Pancreas (tissue), 10 donors: ENCODE measurements at regions not wholly inside any gene's neighbourhood (a gene's known extent, or its start where the extent isn't known, plus 50 kb on each side); places are given as distances from the start of the nearest gene placed in this dataset.
"Not testable (repeated sequence)": the region's sequence is repeated elsewhere in the genome, so short reads cannot be mapped to it uniquely, and the experiment has no call there.

Experiments
- ATAC-seq, 4 donors: fragments of 200-7000 bp; cut with Tn5 transposase; one replicate each; pipeline versions ENCODE4 v1.8.0 to v1.9.1; 2020; ENCODE audit warnings: mild to moderate bottlenecking in 4 of 4, moderate library complexity in 4 of 4
- DNase-seq, 6 donors: peaks; one replicate each; pipeline ENCODE4 v3.0.0-alpha.2; 2020
- FAIRE-seq: peaks from 2 replicates; lab custom pipeline; 2012; peaks lifted over from hg19 to GRCh38; lab: Jason Lieb, UNC
- H3K27ac ChIP-seq, 4 donors: fragments of 200-600 bp; sonication (generic); 1 replicate in 3 of 4; 2 replicates in 1 of 4; pipeline versions ENCODE4 v1.5.0 to v1.8.0; 2020
- H3K27me3 ChIP-seq, 4 donors: fragments of 200-600 bp; one replicate each; pipeline ENCODE4 v1.8.0; 2021
- H3K36me3 ChIP-seq, 3 donors: fragments of 200-600 bp; sonication (generic) in 1 of 3; one replicate each; pipeline versions ENCODE4 v1.5.0 to v1.8.0; 2020 to 2021
- H3K4me1 ChIP-seq, 3 donors: fragments of 200-600 bp; one replicate each; pipeline ENCODE4 v1.8.0; 2021
- H3K4me3 ChIP-seq, 4 donors: fragments of 200-600 bp; sonication (generic) in 2 of 4; one replicate each; pipeline versions ENCODE4 v1.5.0 to v1.8.0; 2020 to 2021
- H3K9me3 ChIP-seq, 4 donors: fragments of 200-600 bp; one replicate each; pipeline ENCODE4 v1.8.0; 2021
- WGBS, 2 donors: extraction: QIAGEN DNeasy Blood & Tissue Kit; methylation state at CpG; one replicate each; pipeline ENCODE4 v1.1.7; 2013; 5-methylcytosine and 5-hydroxymethylcytosine counted together
- intact Hi-C, 3 donors: fragments of 100-400 bp; cut with DNase I; formaldehyde crosslinking; loops; one replicate each; pipeline versions ENCODE4 v1.11.1 to v1.14.2; 2022
- TF ChIP-seq, protein P1 (sequence below), 4 donors: fragments of 200-600 bp; sonication (generic) in 3 of 4; IDR thresholded peaks; one replicate each; pipeline versions ENCODE4 v1.5.0 to v1.8.0; 2021; ENCODE audit warnings: antibody characterized with exemption in 4 of 4
- donor health status: healthy with polysubstance abuse.
- donor health status: DM: no; HTN: no; CAD: no; lungs with moderate emphysema.
- donor health status: DM: no; HTN: no; CAD: no.
- donor health status: control.
- donor health status: control.
- donor health status: Bipolar disorder and iron deficiency.
- donor health status: DM: yes; HTN: yes; CAD: no.
- donor health status: DM: no; HTN: no; CAD: no.
- donor health status: DM: no; HTN: no; CAD: no.
- donor health status: DM: yes; HTN: yes; CAD: no.

DNA sequence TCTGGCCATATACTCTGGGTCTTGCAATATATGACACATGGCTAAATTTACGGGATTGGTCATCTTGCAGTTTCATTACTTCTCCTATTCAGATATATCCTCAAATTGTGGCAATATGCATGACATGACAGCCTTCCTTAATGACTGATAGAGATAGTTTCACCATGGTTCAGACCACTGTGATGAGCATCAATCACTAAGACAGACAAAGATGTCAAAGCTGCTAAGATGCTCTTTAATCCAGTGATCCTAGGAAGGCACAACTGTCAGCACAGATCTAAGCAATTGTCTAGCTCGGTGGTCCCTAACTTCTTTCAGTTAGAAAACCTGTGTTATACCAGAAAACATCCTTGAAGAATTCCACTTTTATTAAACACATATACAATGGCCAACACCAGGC lies 70.9 kb upstream of the ADGRL2 start:
- no peak for ATAC-seq
- no peak overlapping the region for H3K27ac ChIP-seq
- WGBS, 2 donors, result 69 to 81% methylated on average over 2 of the region's 2 CpGs

DNA sequence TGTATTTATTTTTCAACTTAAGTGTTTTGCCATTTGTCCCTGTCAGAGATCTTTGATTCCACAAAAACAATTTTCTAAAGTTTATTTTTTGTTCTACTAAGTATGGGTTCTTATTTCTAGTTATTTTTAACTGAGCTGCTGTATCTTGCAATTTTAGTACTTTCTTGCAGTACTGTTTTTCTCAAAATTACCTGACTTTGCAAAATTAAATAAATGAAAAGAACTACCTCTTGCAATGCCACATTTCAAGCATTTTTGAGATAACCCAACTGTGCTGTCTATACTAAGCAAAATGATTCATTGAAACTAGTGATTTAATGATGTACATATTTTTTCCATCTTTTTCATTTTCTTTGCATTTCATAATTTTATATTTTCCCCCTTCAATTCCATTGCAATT lies 71.5 kb upstream of the ADGRL2 start:
- FAIRE-seq (no peak), ATAC-seq (no peak), DNase-seq (no peak)
- TF ChIP-seq, protein P1, sequence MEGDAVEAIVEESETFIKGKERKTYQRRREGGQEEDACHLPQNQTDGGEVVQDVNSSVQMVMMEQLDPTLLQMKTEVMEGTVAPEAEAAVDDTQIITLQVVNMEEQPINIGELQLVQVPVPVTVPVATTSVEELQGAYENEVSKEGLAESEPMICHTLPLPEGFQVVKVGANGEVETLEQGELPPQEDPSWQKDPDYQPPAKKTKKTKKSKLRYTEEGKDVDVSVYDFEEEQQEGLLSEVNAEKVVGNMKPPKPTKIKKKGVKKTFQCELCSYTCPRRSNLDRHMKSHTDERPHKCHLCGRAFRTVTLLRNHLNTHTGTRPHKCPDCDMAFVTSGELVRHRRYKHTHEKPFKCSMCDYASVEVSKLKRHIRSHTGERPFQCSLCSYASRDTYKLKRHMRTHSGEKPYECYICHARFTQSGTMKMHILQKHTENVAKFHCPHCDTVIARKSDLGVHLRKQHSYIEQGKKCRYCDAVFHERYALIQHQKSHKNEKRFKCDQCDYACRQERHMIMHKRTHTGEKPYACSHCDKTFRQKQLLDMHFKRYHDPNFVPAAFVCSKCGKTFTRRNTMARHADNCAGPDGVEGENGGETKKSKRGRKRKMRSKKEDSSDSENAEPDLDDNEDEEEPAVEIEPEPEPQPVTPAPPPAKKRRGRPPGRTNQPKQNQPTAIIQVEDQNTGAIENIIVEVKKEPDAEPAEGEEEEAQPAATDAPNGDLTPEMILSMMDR (IDR thresholded peaks at IDR 0.05), result no peak
- H3K36me3 ChIP-seq, result no peaks in the 10 kb centered on the region
- intact Hi-C loops, result no loop called here
- H3K4me3 ChIP-seq, result no peak overlapping the region
- H3K27me3 ChIP-seq, result no peaks in the 10 kb centered on the region
- no peaks in the 10 kb centered on the region for H3K4me1 ChIP-seq
- no peaks in the 10 kb centered on the region for H3K9me3 ChIP-seq
- H3K27ac ChIP-seq, result no peak overlapping the region

More for the DNA sequence above, 70.9 kb upstream of the ADGRL2 start:
- no peaks in the 10 kb centered on the region for H3K4me1 ChIP-seq
- H3K27me3 ChIP-seq, result no peaks in the 10 kb centered on the region
- TF ChIP-seq, protein P1 (IDR thresholded peaks at IDR 0.05), result no peak
- no peaks in the 10 kb centered on the region for H3K9me3 ChIP-seq
- DNase-seq (no peak), FAIRE-seq (no peak)
- H3K4me3 ChIP-seq, result no peak overlapping the region
- intact Hi-C loops, result no loop called here
- no peaks in the 10 kb centered on the region for H3K36me3 ChIP-seq

DNA sequence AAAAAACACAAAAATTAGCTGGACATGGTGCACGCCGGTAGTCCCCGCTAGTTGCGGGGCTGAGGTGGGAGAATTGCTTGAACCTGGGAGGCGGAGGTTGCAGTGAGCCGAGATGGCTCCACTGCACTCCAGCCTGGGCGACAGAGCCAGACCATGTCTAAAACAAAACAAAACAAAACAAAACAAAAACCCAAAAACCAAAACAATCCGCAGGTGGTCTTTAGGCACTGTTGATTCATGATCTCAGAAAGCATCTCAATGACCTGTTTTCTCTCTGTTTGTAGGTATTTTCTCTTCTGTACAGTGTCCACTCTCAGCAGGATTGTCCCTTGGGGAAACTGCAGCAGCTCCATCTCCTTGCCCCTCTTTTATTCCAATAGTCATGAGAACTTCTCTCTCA lies 74.9 kb upstream of the ADGRL2 start:
- ATAC-seq, result no peak
- TF ChIP-seq, protein P1 (IDR thresholded peaks at IDR 0.05), result no peak
- Histone ChIP-seq H3K4me3 (no peak overlapping the region), H3K9me3 (no peaks in the 10 kb centered on the region), H3K36me3 (no peaks in the 10 kb centered on the region), H3K27me3 (no peaks in the 10 kb centered on the region), H3K27ac (no peak overlapping the region), H3K4me1 (no peaks in the 10 kb centered on the region)
- 93 to 96% methylated on average over 8 of the region's 8 CpGs for WGBS, 2 donors
- no peak for FAIRE-seq
- DNase-seq, result no peak
- intact Hi-C loops, result no loop called here

DNA sequence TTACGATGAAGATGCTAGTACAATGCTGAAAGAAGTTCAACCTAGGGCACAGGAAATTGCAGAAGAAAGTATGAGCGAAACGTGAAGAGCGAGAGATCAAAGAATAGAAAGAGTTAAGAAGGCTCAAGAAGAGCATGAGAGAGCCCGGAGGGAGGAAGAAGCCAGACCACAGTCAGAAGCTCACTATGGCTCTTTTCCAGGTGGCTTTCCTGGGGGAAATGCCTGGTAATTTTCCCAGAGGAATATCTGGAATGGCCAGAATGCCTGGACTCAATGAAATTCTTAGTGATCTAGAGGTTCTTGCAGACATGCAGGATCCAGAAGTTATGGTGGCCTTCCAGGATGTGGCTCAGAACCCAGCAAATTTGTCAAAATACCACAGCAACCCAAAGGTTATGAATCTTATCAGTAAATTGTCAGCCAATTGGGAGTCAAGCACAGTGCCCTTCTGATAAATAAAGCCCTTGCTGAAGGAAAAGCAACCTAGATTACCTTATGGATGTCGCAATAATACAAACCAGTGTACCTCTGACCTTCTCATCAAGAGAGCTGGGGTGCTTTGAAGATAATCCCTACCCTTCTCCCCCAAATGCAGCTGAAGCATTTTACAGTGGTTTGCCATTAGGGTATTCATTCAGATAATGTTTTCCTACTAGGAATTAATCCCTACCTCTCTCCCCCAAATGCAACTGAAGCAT lies 78.0 kb upstream of the ADGRL2 start:
- H3K9me3 ChIP-seq, ATAC-seq, intact Hi-C loops, H3K27ac ChIP-seq, H3K27me3 ChIP-seq, H3K36me3 ChIP-seq, DNase-seq, H3K4me3 ChIP-seq, FAIRE-seq, H3K4me1 ChIP-seq: not testable (repeated sequence)
- 82 to 90% methylated on average over 6 of the region's 6 CpGs for WGBS, 2 donors

DNA sequence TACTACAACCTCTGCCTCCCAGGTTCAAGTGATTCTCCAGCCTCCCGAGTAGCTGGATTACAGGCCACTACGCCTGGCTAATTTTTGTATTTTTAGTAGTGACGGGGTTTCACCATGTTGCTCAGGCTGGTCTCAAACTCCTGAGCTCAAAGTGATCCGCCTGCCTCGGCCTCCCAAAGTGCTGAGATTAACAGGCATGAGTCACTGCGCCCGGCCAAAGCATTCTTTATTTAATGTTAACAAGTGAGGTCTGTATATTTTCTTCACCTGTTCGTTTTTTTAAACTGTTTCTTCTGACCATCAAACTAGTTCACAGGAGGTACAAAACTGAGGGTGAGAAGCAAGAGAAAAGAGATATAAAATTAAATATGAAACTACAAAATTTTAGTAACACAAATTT lies 80.5 kb upstream of the ADGRL2 start:
- H3K27me3 ChIP-seq, DNase-seq, H3K4me3 ChIP-seq, intact Hi-C loops, ATAC-seq, H3K9me3 ChIP-seq, H3K36me3 ChIP-seq, H3K4me1 ChIP-seq, H3K27ac ChIP-seq, FAIRE-seq: not testable (repeated sequence)
- WGBS, 2 donors, result 84 to 91% methylated on average over 8 of the region's 8 CpGs

DNA sequence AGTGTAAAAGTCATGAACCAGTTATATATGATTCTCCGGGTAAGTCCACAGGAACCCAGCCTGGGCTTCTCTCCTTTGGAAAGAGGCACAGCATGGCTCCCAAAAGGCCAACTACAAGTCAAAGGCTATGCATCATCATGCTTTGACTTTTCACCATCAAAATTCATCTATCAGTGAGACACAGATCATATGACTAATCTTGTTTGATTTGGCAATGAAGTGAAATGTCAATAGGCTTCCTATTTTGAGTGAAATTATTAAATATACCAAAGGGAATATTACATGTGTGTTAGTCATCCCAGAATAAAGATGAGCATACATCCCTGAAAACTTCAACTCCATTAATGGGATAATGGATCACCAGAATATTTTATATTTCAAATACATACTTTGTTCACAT lies 83.5 kb upstream of the ADGRL2 start:
- Histone ChIP-seq H3K27me3 (no peaks in the 10 kb centered on the region), H3K27ac (no peak overlapping the region), H3K36me3 (no peaks in the 10 kb centered on the region), H3K9me3 (no peaks in the 10 kb centered on the region), H3K4me3 (no peak overlapping the region), H3K4me1 (no peaks in the 10 kb centered on the region)
- intact Hi-C loops, result no loop called here
- ATAC-seq (no peak), FAIRE-seq (no peak), DNase-seq (no peak)
- 93 to 95% methylated on average over 1 of the region's 1 CpG for WGBS, 2 donors
- TF ChIP-seq, protein P1 (IDR thresholded peaks at IDR 0.05), result no peak
